ENCODE measurements at regions not wholly inside any gene's neighbourhood (a gene's known extent, or its start where the extent isn't known, plus 50 kb on each side); places are given as distances from the start of the nearest gene placed in this dataset.
"Not testable (repeated sequence)": the region's sequence is repeated elsewhere in the genome, so short reads cannot be mapped to it uniquely, and the experiment has no call there.

DNA sequence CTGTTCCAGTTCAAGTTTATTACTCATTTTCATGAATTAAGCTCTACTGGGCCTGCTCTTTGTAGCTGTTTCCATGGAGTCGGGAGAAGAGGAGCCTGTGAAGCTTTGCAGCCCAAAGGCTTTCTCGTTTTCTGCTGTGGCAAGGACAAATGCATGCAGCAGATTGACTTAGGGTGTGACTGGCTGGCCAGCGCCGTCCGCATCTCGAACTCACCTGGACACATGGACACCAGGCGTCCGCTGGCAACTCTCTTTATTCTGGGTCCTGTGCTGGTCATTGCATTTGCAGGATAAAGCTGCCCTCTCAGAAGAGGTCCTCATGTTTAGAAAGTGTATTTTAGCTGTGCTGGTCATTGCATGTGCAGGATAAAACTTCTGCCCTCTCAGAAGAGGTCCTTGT lies 350.4 kb downstream of the TMEM121 start:
- no peaks in the 10 kb centered on the region for H3K4me1 Mint-ChIP-seq (ENCODE audit: low read depth)
- H3K4me3 Mint-ChIP-seq (ENCODE audit: low read depth), result no peak overlapping the region
- H3K36me3 Mint-ChIP-seq (ENCODE audit: low read depth), result no peaks in the 10 kb centered on the region
- no peaks in the 10 kb centered on the region for H3K9me3 Mint-ChIP-seq
- intact Hi-C loops (cut with micrococcal nuclease), result no loop called here
- H3K27me3 Mint-ChIP-seq (ENCODE audit: low read depth), result peaks cover 71% of the 10 kb centered on the region
- DNase-seq (ENCODE audit: low spot score), result no peak
- no peak overlapping the region for H3K27ac Mint-ChIP-seq

DNA sequence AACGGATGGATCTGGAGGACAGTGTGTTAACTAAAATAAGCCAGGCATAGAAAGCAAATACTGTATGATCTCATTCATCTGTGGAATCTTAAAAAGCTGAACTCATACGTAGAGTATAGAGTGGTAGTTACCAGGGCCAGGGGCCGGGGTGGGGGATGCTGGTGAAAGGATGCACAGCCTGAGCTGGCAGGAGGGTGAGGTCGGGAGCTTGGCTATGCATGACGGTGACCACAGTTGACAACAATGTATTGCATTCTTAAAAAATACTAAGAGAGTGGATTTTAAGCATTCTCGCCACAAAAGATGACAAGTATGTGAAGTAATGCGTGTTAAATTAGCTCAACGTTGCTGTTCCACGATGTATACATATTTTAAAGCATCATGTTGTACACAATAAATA lies 351.3 kb downstream of the TMEM121 start:
- Mint-ChIP-seq H3K9me3 (no peaks in the 10 kb centered on the region), H3K4me1 (ENCODE audit: low read depth) (no peaks in the 10 kb centered on the region), H3K4me3 (ENCODE audit: low read depth) (no peak overlapping the region), H3K27ac (no peak overlapping the region), H3K27me3 (ENCODE audit: low read depth) (peaks cover 62% of the 10 kb centered on the region), H3K36me3 (ENCODE audit: low read depth) (no peaks in the 10 kb centered on the region)
- intact Hi-C loops (cut with micrococcal nuclease), result no loop called here
- DNase-seq (ENCODE audit: low spot score), result no peak

DNA sequence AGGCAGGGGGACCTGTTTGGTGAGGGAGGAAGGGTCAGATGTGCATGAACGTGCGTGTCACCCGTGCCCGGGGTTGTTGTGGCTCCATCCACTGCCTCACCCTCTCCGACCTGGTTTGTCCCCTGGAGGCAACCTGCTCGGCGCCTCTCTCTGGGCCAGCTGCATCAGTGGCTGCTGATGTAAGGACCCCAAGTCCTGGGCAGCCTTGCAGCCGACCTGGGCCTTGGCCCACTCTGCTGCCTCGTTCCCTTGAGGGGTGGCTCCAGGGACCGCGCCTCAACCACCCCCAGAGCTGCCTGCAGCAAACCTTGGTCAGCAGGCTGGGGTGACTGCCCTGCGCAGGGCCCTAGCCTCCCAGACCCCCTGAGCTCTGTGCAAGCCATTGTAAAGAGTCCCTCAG lies 351.7 kb downstream of the TMEM121 start:
- no peak for DNase-seq (ENCODE audit: low spot score)
- Mint-ChIP-seq H3K27me3 (ENCODE audit: low read depth) (peaks cover 58% of the 10 kb centered on the region), H3K4me3 (ENCODE audit: low read depth) (no peak overlapping the region)

DNA sequence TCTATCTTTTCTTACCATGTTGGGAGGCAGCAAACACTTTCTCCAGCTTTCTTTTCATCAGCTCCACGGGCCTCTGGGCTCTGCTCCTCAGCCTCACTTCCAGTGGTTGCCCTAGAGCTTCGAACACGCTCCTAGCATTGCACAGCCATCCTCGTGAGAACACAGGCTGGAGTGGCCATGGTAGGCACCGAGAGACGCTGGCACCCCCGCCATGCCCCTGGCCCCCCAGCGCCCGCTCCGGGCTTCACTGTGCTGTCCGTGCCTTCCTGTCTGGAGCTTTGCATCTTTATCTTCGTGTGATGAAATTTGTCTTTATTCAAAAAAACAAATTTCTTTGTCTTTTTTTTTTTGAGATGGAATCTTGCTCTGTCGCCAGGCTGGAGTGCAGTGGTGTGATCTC lies 352.2 kb downstream of the TMEM121 start:
- Mint-ChIP-seq H3K9me3 (no peaks in the 10 kb centered on the region), H3K4me1 (ENCODE audit: low read depth) (no peaks in the 10 kb centered on the region), H3K27me3 (ENCODE audit: low read depth) (peaks cover 55% of the 10 kb centered on the region), H3K27ac (no peak overlapping the region), H3K4me3 (ENCODE audit: low read depth) (no peak overlapping the region), H3K36me3 (ENCODE audit: low read depth) (no peaks in the 10 kb centered on the region)
- no peak for DNase-seq (ENCODE audit: low spot score)
- intact Hi-C loops (cut with micrococcal nuclease), result no loop called here

More for the DNA sequence above, 351.7 kb downstream of the TMEM121 start:
- no peaks in the 10 kb centered on the region for H3K9me3 Mint-ChIP-seq
- H3K36me3 Mint-ChIP-seq (ENCODE audit: low read depth), result no peaks in the 10 kb centered on the region
- no peak overlapping the region for H3K27ac Mint-ChIP-seq
- intact Hi-C loops (cut with micrococcal nuclease), result no loop called here
- no peaks in the 10 kb centered on the region for H3K4me1 Mint-ChIP-seq (ENCODE audit: low read depth)

DNA sequence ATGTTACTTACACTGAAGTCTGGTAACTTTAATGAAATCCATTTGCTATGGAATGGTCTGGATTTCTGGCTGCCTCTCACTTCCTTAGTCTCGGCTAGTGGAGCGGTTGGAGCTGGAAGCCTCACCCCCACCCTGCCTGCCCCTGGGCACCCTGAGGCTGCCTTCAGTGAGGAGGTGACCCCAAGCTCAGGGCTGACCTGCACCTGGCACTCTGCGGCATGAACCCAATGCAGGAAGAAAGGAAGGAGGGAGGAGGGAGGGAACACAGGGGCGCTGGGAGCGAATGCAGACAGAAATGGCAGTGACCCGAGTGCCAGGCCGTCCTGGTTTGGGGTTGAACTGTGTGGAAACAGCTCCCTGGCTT lies 353.1 kb downstream of the TMEM121 start:
- intact Hi-C loops (cut with micrococcal nuclease), result no loop called here
- no peak for DNase-seq (ENCODE audit: low spot score)
- no peaks in the 10 kb centered on the region for H3K4me1 Mint-ChIP-seq (ENCODE audit: low read depth)
- H3K36me3 Mint-ChIP-seq (ENCODE audit: low read depth), result no peaks in the 10 kb centered on the region
- H3K4me3 Mint-ChIP-seq (ENCODE audit: low read depth), result no peak overlapping the region
- no peaks in the 10 kb centered on the region for H3K9me3 Mint-ChIP-seq
- H3K27ac Mint-ChIP-seq, result no peak overlapping the region
- H3K27me3 Mint-ChIP-seq (ENCODE audit: low read depth), result peaks cover 45% of the 10 kb centered on the region

DNA sequence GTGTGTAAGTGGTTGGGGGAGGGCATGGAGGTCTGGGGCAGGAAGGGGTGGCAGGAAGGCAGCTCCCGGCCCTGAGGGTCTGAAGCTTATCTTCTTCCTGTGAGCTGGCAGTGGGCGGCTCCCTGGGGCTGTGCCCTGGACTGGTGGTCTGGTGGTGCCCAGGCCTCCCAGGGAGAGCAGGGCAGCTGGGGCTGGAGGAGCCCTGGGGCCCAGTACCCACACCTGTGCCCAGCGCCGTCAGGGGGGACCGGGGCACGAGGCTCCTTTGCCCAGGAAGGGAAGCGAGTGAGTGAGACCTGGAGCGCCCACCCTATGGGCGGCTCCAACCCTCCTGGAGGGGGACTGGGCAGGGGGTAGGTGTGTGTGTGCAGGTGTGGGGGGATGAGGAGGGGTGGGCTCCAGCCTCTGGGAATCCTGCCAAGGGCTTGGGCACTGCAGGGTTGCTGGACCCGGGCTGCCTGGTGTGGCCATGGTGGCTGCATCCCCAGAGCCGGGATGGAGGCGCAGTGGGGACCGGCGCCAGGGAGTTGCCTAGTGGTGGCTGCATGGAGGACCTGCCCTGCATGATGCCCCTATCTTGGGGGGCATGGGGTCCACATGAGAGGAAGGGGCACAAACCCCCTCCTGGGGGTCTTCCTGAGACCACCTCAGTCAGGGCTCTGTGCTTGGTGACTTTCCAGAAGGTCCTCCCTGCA lies 353.6 kb downstream of the TMEM121 start:
- no peak for DNase-seq (ENCODE audit: low spot score)
- H3K27ac Mint-ChIP-seq, result no peak overlapping the region

DNA sequence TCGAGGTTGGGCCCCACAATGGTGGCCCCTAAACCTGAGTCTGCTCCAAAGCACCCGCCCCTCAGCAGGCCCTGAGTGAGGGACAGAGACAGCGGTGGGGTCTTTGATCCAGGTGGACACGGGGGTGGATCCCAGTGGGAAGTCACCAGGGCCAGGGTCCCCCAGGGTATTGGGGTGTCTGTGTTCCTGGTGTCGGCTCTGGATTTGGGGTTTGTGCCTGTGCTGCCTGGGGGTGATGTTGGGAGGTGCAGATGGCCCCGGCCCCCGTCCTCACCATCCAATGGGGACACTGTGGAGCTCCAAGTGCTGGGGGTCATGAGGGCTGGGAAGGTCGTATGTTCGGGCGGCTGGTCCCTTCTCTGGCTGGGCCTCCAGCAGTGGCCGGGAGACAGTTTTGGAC lies 354.2 kb downstream of the TMEM121 start:
- intact Hi-C loops (cut with micrococcal nuclease), result no loop called here
- Mint-ChIP-seq H3K9me3 (no peaks in the 10 kb centered on the region), H3K4me1 (ENCODE audit: low read depth) (no peaks in the 10 kb centered on the region), H3K27me3 (ENCODE audit: low read depth) (peaks cover 34% of the 10 kb centered on the region), H3K36me3 (ENCODE audit: low read depth) (no peaks in the 10 kb centered on the region), H3K27ac (no peak overlapping the region), H3K4me3 (ENCODE audit: low read depth) (no peak overlapping the region)
- DNase-seq (ENCODE audit: low spot score), result no peak

More for the DNA sequence above, 353.6 kb downstream of the TMEM121 start:
- Mint-ChIP-seq H3K4me1 (ENCODE audit: low read depth) (no peaks in the 10 kb centered on the region), H3K27me3 (ENCODE audit: low read depth) (peaks cover 40% of the 10 kb centered on the region), H3K9me3 (no peaks in the 10 kb centered on the region), H3K36me3 (ENCODE audit: low read depth) (no peaks in the 10 kb centered on the region), H3K4me3 (ENCODE audit: low read depth) (no peak overlapping the region)
- intact Hi-C loops (cut with micrococcal nuclease), result no loop called here

DNA sequence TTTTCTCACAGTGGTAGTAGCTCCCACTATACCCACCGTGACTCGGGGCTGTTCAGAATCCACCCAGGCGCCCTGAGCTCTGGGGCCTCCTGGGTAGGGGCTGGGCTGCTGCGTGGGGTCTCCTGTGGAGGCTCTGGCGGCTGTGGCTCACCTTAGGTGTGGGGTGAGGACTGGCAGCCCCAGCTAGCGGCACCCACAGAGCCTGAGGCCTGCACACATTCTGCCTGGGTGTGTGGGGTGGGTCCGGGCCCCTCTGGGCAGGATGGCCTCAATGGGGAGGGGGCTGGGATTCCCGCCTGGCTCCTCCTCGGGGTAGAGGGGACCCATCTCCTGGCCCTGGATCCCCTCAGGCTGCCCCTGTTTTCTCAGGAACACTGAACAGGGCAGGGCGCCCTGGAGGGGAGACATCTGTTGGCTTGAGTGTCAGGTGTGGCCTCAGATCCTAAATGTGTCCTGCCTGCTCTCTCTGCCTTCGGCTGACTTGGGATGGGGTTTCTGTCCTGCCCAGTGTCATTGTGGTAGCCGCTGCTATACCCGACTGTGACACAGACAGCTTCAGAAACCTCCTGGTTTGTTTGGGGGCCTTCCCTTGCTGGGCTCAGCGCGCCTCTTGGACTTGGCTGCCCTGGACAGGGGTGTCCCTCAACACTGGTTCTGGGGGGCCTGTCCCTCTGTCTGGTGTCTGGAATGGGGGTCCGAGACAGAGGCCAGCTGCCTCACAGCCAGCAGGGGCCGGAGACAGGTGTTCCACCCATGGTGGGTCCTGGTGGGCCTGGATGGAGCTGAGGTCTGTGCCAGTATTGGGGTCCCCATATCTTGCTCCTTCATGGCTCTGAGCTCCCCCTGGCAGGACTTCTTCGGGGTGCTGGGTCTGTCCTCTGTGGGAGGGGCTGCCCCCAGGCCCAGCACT lies 354.9 kb downstream of the TMEM121 start:
- no peak for DNase-seq (ENCODE audit: low spot score)
- no peak overlapping the region for H3K4me3 Mint-ChIP-seq (ENCODE audit: low read depth)
- H3K27ac Mint-ChIP-seq, result no peak overlapping the region
- H3K4me1 Mint-ChIP-seq (ENCODE audit: low read depth), result no peaks in the 10 kb centered on the region
- H3K9me3 Mint-ChIP-seq, result no peaks in the 10 kb centered on the region
- no peaks in the 10 kb centered on the region for H3K36me3 Mint-ChIP-seq (ENCODE audit: low read depth)
- H3K27me3 Mint-ChIP-seq (ENCODE audit: low read depth), result peaks cover 28% of the 10 kb centered on the region
- intact Hi-C loops (cut with micrococcal nuclease), result no loop called here

DNA sequence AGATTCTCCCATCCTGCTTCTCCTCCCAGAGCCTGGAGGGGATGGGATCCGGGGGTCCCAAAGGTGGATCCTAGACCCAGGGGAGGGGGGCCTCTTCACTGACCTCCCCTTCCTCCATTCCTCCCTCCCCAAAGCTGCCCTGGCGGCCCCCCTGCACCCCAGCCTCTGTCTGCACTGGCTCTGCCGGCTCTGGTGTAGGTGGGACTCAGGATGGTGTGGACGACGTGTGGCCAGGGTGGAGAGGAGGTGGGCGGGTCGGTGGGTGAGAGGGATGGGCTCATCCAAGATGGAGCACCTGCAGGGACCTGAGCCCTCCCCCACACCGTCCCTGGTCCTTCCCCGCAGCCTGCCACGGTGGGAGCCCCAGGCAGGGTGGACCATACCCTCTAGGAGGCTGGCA lies 355.6 kb downstream of the TMEM121 start:
- H3K27me3 Mint-ChIP-seq (ENCODE audit: low read depth), result peaks cover 23% of the 10 kb centered on the region
- H3K4me3 Mint-ChIP-seq (ENCODE audit: low read depth); H3K9me3 Mint-ChIP-seq; H3K36me3 Mint-ChIP-seq (ENCODE audit: low read depth); H3K4me1 Mint-ChIP-seq (ENCODE audit: low read depth); intact Hi-C loops (cut with micrococcal nuclease); DNase-seq (ENCODE audit: low spot score); H3K27ac Mint-ChIP-seq: not testable (repeated sequence)

DNA sequence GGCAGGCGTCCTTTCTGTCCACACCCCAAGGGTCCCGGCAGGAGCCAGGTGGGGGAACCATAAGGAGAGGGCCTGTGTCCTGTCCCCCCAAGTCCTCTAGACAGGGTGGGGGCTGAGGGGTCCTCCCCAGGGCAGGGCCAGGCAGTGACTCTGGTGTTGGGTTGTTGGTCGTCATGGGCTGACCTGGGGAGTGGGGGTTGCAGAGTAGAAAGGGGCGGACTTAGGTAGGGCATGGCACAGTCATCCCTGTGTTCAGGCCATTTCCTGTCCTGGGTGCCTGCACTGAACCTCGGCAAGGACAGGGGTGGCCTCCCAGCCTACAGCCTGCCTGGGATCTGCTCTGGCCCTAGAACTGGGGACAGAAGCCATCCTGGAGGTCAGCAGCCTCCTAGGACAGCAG lies 356.2 kb downstream of the TMEM121 start:
- Mint-ChIP-seq H3K36me3 (ENCODE audit: low read depth) (no peaks in the 10 kb centered on the region), H3K27me3 (ENCODE audit: low read depth) (peaks cover 22% of the 10 kb centered on the region)
- no peak for DNase-seq (ENCODE audit: low spot score)

DNA sequence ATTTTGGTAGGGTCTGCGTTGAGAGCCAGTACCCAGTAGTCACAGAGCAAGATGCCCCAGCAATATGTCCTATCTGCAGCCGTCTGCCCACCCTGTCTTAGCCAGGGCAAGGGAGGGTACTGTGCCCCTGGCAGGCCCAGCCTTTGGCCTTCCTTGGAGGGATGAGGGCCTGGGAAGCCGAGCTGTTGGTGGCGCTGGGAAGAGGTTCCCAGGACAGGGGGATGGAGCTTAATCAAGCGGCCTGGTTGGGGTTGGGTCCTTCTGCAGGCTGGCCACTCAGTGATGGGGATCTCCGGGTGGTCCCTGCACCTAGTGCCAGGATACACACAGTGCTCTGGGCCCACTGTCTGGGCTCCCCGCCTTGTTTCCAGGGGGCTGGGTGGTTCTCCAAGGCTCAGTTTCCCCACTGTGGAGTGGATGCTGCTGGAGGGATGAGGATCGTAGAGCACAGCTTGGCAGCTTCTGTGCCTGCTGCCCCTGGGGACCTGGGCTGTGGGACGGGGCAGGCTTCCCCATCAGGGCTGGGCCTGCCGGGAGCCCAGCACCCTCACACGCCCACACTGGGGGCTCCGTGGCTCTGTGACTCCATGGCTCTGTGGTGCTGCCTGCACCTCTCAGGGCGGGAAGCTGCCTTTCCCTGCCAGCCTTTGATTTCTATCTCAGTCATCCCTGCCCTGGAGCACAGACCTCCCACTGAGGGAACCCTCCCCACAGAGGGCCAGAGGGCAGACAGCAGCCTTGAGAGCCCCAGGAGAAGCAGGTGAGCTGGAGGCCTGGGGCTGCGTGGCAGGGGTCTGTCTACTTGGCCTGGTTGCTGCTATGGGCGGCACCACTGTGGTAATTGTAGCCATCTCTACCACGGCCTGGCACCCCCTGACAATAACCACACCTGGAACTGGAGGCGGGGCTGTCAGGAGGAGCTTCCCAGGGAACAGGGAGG lies 357.0 kb downstream of the TMEM121 start:
- no peak for DNase-seq (ENCODE audit: low spot score)
- intact Hi-C loops (cut with micrococcal nuclease), result no loop called here
- no peaks in the 10 kb centered on the region for H3K9me3 Mint-ChIP-seq

More for the DNA sequence above, 356.2 kb downstream of the TMEM121 start:
- Mint-ChIP-seq H3K4me1 (ENCODE audit: low read depth) (peaks cover 4% of the 10 kb centered on the region), H3K9me3 (no peaks in the 10 kb centered on the region), H3K4me3 (ENCODE audit: low read depth) (no peak overlapping the region), H3K27ac (no peak overlapping the region)
- intact Hi-C loops (cut with micrococcal nuclease), result no loop called here

DNA sequence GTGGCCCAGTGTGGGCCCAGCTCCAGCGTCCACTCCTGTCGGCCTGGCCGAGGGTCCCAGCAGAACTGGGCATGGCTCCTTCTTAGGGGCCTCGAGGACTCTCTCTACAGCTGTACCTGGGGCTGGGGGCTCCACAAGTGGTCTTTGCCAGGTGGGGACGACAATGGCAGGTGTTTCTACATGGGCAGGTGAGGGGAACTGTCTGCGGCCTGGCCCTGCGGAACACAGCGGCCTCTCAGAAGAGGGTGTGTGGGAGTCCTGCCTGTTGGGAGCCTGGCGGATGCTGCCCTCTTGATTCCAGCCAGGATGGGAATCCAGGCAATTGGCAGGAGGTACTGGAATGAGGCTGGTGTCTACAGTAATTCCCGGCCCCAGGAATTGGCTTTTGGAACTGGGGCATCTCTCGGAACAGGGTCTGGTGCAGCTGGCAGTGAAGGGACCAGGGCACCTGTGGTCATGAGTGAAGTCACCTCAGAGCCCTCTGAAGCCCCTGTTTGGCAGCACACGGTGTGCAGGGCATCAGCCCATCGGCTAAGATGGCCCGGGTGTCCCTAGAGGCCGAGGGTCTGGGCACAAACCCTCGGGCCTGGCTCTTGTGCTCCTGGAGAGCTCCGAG lies 357.9 kb downstream of the TMEM121 start:
- intact Hi-C loops (cut with micrococcal nuclease), result not testable (repeated sequence)

More for the DNA sequence above, 357.0 kb downstream of the TMEM121 start:
- Mint-ChIP-seq H3K27me3 (ENCODE audit: low read depth) (peaks cover 23% of the 10 kb centered on the region), H3K4me3 (ENCODE audit: low read depth) (no peak overlapping the region), H3K36me3 (ENCODE audit: low read depth) (no peaks in the 10 kb centered on the region), H3K4me1 (ENCODE audit: low read depth) (peaks cover 6% of the 10 kb centered on the region), H3K27ac (no peak overlapping the region)

More for the DNA sequence above, 357.9 kb downstream of the TMEM121 start:
- not testable (repeated sequence) for H3K4me3 Mint-ChIP-seq (ENCODE audit: low read depth); H3K27ac Mint-ChIP-seq; H3K36me3 Mint-ChIP-seq (ENCODE audit: low read depth); DNase-seq (ENCODE audit: low spot score); H3K4me1 Mint-ChIP-seq (ENCODE audit: low read depth); H3K9me3 Mint-ChIP-seq
- H3K27me3 Mint-ChIP-seq (ENCODE audit: low read depth), result peaks cover 20% of the 10 kb centered on the region

All from activated T-helper 2 cell treated with anti-CD3 and anti-CD28 coated beads, Interferon-gamma antibody, Interleukin-2, Interleukin-4, amounts not matched to agents 10 μg/mL and 5 μg/mL and 100 μg/mL, durations not matched to agents 14 hours and 24 hours and 36 hours (primary cell).